ENCODE measurements at regions not wholly inside any gene's neighbourhood (a gene's known extent, or its start where the extent isn't known, plus 50 kb on each side); places are given as distances from the start of the nearest gene placed in this dataset.

DNA sequence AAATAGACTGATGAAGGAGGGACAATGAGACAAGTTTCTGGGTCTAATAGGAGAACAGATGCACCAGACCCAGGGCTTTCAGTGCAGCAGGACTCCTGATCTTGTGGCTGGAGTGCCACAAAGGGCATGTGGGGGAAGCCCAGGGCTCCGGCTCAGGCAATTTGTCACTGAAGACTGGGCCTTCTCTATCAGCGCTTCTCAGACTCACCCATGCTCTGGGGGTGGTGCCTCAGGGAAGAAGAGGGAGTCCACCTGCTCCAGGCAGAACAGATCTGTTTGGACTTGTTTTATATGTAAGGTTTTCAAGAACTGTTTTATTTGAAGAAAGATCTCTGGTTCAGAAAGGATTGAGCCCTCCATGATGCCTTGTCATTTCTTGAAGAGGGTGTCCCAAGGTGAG lies 112.4 kb upstream of the TLE3 start:
- H3K36me3 ChIP-seq (ENCODE audit: control insufficient read depth, insufficient read depth, low read length), result no peaks in the 10 kb centered on the region
- no peaks in the 10 kb centered on the region for H3K9me3 ChIP-seq (ENCODE audit: control insufficient read depth, insufficient read depth, low read depth, low read length)
- H3K27ac ChIP-seq (ENCODE audit: low read depth, low read length), result no peak overlapping the region
- no peak overlapping the region for H3K4me3 ChIP-seq (ENCODE audit: low read depth, low read length)
- no peaks in the 10 kb centered on the region; the same call in 1 of the 2 replicates for H3K27me3 ChIP-seq (ENCODE audit: control insufficient read depth, insufficient read depth, low read length)
- H3K4me1 ChIP-seq (ENCODE audit: control insufficient read depth, insufficient read depth, low read length), result peaks cover 27% of the 10 kb centered on the region
- H3K9ac ChIP-seq (ENCODE audit: low read length), result no peak overlapping the region

DNA sequence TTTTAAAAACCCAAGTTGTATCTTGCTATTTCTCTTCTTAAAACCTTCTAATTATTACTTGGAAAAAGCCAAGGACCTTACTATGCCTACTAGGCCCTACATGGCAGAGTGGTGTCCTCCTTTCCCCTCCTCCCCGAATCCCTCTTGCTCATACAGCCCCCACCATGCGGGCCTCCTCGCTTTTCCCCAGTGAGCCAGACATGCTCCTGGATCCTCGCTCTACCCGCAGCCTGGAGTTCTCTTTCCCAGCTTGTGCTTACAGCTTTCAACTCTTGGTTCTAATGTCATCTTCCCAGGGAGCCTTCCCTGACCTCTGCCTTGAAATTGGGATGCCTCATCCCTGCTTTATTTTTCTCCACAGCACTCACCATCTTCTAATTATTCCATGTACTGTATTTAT lies 111.8 kb upstream of the TLE3 start:
- Histone ChIP-seq H3K27ac (ENCODE audit: low read depth, low read length) (no peak overlapping the region), H3K4me1 (ENCODE audit: control insufficient read depth, insufficient read depth, low read length) (peaks cover 24% of the 10 kb centered on the region), H3K27me3 (ENCODE audit: control insufficient read depth, insufficient read depth, low read length) (no peaks in the 10 kb centered on the region; the same call in 1 of the 2 replicates), H3K9ac (ENCODE audit: low read length) (no peak overlapping the region), H3K9me3 (ENCODE audit: control insufficient read depth, insufficient read depth, low read depth, low read length) (no peaks in the 10 kb centered on the region), H3K36me3 (ENCODE audit: control insufficient read depth, insufficient read depth, low read length) (no peaks in the 10 kb centered on the region), H3K4me3 (ENCODE audit: low read depth, low read length) (no peak overlapping the region)

DNA sequence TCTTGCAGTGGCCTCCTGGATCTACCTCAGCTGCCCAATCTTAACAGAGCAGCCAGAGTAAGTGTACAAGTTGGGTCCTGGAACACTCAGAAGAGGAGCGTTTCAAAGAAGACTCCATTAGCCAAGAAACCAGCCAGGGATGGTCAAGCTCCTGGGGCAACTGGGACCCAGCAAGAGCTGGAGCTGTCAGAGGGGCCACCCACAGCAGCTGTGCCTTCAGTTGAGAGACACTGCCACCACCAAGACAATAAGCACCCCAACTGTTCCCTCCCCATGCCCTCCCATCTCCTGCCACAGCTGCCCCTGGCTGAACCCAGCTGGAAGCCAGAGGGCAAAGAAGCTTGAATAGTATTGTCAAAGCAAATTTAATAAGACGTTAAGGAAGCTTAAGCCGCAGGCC lies 110.6 kb upstream of the TLE3 start:
- Histone ChIP-seq H3K4me1 (ENCODE audit: control insufficient read depth, insufficient read depth, low read length) (peaks cover 13% of the 10 kb centered on the region), H3K36me3 (ENCODE audit: control insufficient read depth, insufficient read depth, low read length) (no peaks in the 10 kb centered on the region), H3K9me3 (ENCODE audit: control insufficient read depth, insufficient read depth, low read depth, low read length) (no peaks in the 10 kb centered on the region), H3K4me3 (ENCODE audit: low read depth, low read length) (no peak overlapping the region), H3K27ac (ENCODE audit: low read depth, low read length) (no peak overlapping the region), H3K27me3 (ENCODE audit: control insufficient read depth, insufficient read depth, low read length) (no peaks in the 10 kb centered on the region; the same call in 1 of the 2 replicates), H3K9ac (ENCODE audit: low read length) (no peak overlapping the region)

- Histone ChIP-seq H3K36me3 (ENCODE audit: control insufficient read depth, insufficient read depth, low read length) (no peaks in the 10 kb centered on the region), H3K27ac (ENCODE audit: low read depth, low read length) (no peak overlapping the region), H3K27me3 (ENCODE audit: control insufficient read depth, insufficient read depth, low read length) (no peaks in the 10 kb centered on the region)
Measured at GRCh38 chr15:70206668-70207067, 109.0 kb upstream of the TLE3 start.

GRCh38 chr15:70204652-70205051 lies 106.9 kb upstream of the TLE3 start:
- no peak overlapping the region for H3K9ac ChIP-seq (ENCODE audit: low read length)
- H3K36me3 ChIP-seq (ENCODE audit: control insufficient read depth, insufficient read depth, low read length), result no peaks in the 10 kb centered on the region
- no peaks in the 10 kb centered on the region for H3K27me3 ChIP-seq (ENCODE audit: control insufficient read depth, insufficient read depth, low read length)
- H3K9me3 ChIP-seq (ENCODE audit: control insufficient read depth, insufficient read depth, low read depth, low read length), result no peaks in the 10 kb centered on the region
- H3K27ac ChIP-seq (ENCODE audit: low read depth, low read length), result no peak overlapping the region
- H3K4me1 ChIP-seq (ENCODE audit: control insufficient read depth, insufficient read depth, low read length), result no peaks in the 10 kb centered on the region; the same call in 1 of the 2 replicates
- no peak overlapping the region for H3K4me3 ChIP-seq (ENCODE audit: low read depth, low read length)

More at GRCh38 chr15:70206668-70207067, 109.0 kb upstream of the TLE3 start:
- H3K4me1 ChIP-seq (ENCODE audit: control insufficient read depth, insufficient read depth, low read length), result no peaks in the 10 kb centered on the region; the same call in 1 of the 2 replicates
- no peak overlapping the region for H3K4me3 ChIP-seq (ENCODE audit: low read depth, low read length)
- H3K9ac ChIP-seq (ENCODE audit: low read length), result no peak overlapping the region
- no peaks in the 10 kb centered on the region for H3K9me3 ChIP-seq (ENCODE audit: control insufficient read depth, insufficient read depth, low read depth, low read length)

GRCh38 chr15:70203981-70204560 lies 106.4 kb upstream of the TLE3 start:
- Histone ChIP-seq H3K27me3 (ENCODE audit: control insufficient read depth, insufficient read depth, low read length) (no peaks in the 10 kb centered on the region), H3K4me3 (ENCODE audit: low read depth, low read length) (no peak overlapping the region), H3K9ac (ENCODE audit: low read length) (no peak overlapping the region), H3K9me3 (ENCODE audit: control insufficient read depth, insufficient read depth, low read depth, low read length) (no peaks in the 10 kb centered on the region), H3K27ac (ENCODE audit: low read depth, low read length) (no peak overlapping the region), H3K4me1 (ENCODE audit: control insufficient read depth, insufficient read depth, low read length) (peaks cover 5% of the 10 kb centered on the region; the same call in 1 of the 2 replicates), H3K36me3 (ENCODE audit: control insufficient read depth, insufficient read depth, low read length) (no peaks in the 10 kb centered on the region)

- Histone ChIP-seq H3K27ac (ENCODE audit: low read depth, low read length) (no peak overlapping the region), H3K9me3 (ENCODE audit: control insufficient read depth, insufficient read depth, low read depth, low read length) (no peaks in the 10 kb centered on the region), H3K4me3 (ENCODE audit: low read depth, low read length) (no peak overlapping the region), H3K36me3 (ENCODE audit: control insufficient read depth, insufficient read depth, low read length) (no peaks in the 10 kb centered on the region), H3K27me3 (ENCODE audit: control insufficient read depth, insufficient read depth, low read length) (no peaks in the 10 kb centered on the region), H3K4me1 (ENCODE audit: control insufficient read depth, insufficient read depth, low read length) (peaks cover 11% of the 10 kb centered on the region; the same call in 1 of the 2 replicates), H3K9ac (ENCODE audit: low read length) (no peak overlapping the region)
Measured at GRCh38 chr15:70202756-70203155, 105.0 kb upstream of the TLE3 start.

- Histone ChIP-seq H3K27me3 (ENCODE audit: control insufficient read depth, insufficient read depth, low read length) (no peaks in the 10 kb centered on the region), H3K4me3 (ENCODE audit: low read depth, low read length) (no peak overlapping the region), H3K27ac (ENCODE audit: low read depth, low read length) (no peak overlapping the region), H3K4me1 (ENCODE audit: control insufficient read depth, insufficient read depth, low read length) (peaks cover 25% of the 10 kb centered on the region), H3K36me3 (ENCODE audit: control insufficient read depth, insufficient read depth, low read length) (no peaks in the 10 kb centered on the region), H3K9me3 (ENCODE audit: control insufficient read depth, insufficient read depth, low read depth, low read length) (no peaks in the 10 kb centered on the region), H3K9ac (ENCODE audit: low read length) (no peak overlapping the region)
Measured at GRCh38 chr15:70201425-70201775, 103.7 kb upstream of the TLE3 start.

DNA sequence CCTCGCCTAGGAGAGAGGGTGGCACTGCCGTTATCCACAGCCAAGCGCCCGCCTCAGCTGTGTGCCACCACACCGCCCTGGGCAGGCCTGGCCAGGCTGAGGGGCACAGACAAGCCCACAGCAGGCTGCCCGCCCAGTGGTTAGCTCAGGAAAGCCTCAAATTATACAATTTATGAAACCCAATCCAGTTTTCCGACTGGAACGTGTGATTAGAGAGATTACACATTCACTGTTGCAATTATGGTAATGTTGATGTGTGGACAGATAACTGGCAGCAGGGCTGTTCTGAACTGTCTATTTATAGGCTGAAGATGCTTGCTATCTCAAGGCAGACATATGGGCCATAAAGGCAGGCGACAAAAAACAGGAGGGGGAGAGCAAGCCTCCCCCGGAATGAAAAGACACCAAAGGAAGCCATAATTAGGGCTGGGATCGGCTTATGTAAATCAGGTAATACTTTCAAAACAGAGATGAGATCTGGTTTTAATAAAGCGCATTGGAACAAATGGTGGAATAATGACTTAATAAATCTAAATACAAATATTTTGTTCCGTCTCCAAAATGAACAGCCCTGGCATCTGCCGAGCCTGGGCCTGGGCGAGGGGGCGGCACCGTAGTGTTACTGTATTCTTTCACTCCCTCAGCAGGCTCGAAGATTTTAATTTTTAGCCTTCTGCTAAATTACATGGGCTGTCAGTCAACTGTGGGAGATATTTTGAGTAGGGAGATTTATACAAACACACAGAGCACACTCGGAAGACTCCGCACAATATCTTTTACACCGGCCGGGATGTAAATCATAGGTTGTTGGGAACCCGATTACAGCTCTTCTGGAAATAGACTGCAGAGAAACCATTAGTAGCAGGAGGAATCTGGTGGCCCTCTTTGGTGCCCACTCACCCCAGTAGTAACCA lies 103.1 kb upstream of the TLE3 start:
- Histone ChIP-seq H3K9ac (ENCODE audit: low read length) (no peak overlapping the region), H3K27me3 (ENCODE audit: control insufficient read depth, insufficient read depth, low read length) (no peaks in the 10 kb centered on the region), H3K9me3 (ENCODE audit: control insufficient read depth, insufficient read depth, low read depth, low read length) (no peaks in the 10 kb centered on the region), H3K4me1 (ENCODE audit: control insufficient read depth, insufficient read depth, low read length) (peaks cover 31% of the 10 kb centered on the region), H3K27ac (ENCODE audit: low read depth, low read length) (no peak overlapping the region), H3K4me3 (ENCODE audit: low read depth, low read length) (no peak overlapping the region), H3K36me3 (ENCODE audit: control insufficient read depth, insufficient read depth, low read length) (no peaks in the 10 kb centered on the region)

DNA sequence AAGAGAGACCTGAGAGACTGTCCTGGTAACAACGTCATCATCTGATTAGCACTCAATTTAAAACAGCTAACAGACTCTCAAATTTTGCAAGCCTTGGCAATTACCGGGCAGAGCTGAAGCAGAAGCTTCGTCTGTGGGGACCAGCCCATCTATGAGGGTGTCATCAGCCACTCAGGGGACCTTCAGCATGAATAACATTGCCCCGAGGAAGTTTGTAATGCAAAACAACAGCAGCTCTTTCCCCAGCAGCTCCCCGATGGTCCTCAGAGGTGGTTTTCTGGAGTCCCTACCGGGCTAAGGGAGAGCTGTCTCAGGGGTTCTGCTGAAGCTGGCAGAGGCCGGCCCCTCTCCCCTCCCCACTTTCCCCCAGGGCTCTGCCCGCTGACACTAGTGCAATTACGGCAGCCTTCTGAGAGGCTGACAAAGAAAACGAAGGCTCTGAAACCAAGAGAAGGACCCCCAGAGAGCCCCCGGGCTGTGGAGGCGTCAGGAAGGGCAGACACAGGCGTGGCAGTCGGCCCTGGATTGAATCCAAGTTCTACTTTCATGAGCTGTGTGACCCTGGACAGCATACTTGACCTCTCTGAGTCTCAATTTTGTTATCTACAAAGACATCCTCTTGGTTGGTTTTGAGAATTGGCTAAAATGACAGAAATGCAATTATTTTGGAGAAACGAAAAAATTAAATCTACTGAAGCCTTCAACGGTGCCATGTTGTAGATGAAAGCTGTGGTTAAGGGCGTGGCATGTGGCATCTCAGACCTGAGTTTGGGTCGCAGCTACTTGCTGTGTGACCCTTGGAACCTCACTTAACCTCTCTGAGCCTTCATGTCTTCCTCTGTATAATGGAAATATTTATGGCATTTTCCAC lies 102.1 kb upstream of the TLE3 start:
- peaks cover 36% of the 10 kb centered on the region for H3K4me1 ChIP-seq (ENCODE audit: control insufficient read depth, insufficient read depth, low read length)
- no peak overlapping the region for H3K9ac ChIP-seq (ENCODE audit: low read length)
- H3K36me3 ChIP-seq (ENCODE audit: control insufficient read depth, insufficient read depth, low read length), result no peaks in the 10 kb centered on the region
- no peak overlapping the region for H3K27ac ChIP-seq (ENCODE audit: low read depth, low read length)
- H3K4me3 ChIP-seq (ENCODE audit: low read depth, low read length), result no peak overlapping the region
- no peaks in the 10 kb centered on the region for H3K27me3 ChIP-seq (ENCODE audit: control insufficient read depth, insufficient read depth, low read length)
- H3K9me3 ChIP-seq (ENCODE audit: control insufficient read depth, insufficient read depth, low read depth, low read length), result no peaks in the 10 kb centered on the region

- Histone ChIP-seq H3K4me1 (ENCODE audit: control insufficient read depth, insufficient read depth, low read length) (peaks cover 36% of the 10 kb centered on the region), H3K27me3 (ENCODE audit: control insufficient read depth, insufficient read depth, low read length) (no peaks in the 10 kb centered on the region), H3K36me3 (ENCODE audit: control insufficient read depth, insufficient read depth, low read length) (no peaks in the 10 kb centered on the region), H3K27ac (ENCODE audit: low read depth, low read length) (no peak overlapping the region), H3K9ac (ENCODE audit: low read length) (no peak overlapping the region), H3K4me3 (ENCODE audit: low read depth, low read length) (no peak overlapping the region), H3K9me3 (ENCODE audit: control insufficient read depth, insufficient read depth, low read depth, low read length) (no peaks in the 10 kb centered on the region)
Measured at GRCh38 chr15:70199124-70199482, 101.4 kb upstream of the TLE3 start.
